Middle frontal gyrus (tissue), 1 donor: ENCODE measurements at regions not wholly inside any gene's neighbourhood (a gene's known extent, or its start where the extent isn't known, plus 50 kb on each side); places are given as distances from the start of the nearest gene placed in this dataset.
"Not testable (repeated sequence)": the region's sequence is repeated elsewhere in the genome, so short reads cannot be mapped to it uniquely, and the experiment has no call there.

Experiments
- DNase-seq: peaks from one replicate; pipeline ENCODE4 v3.0.0-alpha.2; 2015; ENCODE audit warnings: low spot score; ENCODE audit errors: extremely low spot score

- DNase-seq = no peak
Measured at GRCh38 chr5:90287036-90287435, 122.5 kb downstream of the CETN3 start.

GRCh38 chr5:90285581-90285980, 124.0 kb downstream of the CETN3 start:
- DNase-seq = no peak

GRCh38 chr5:90284375-90284774, 125.2 kb downstream of the CETN3 start:
- no peak for DNase-seq

GRCh38 chr5:90279091-90279490, 130.5 kb downstream of the CETN3 start:
- DNase-seq = no peak

GRCh38 chr5:90274216-90274615, 135.3 kb downstream of the CETN3 start:
- peak; percentile 18 for DNase-seq

GRCh38 chr5:90267646-90268045, 141.9 kb downstream of the CETN3 start:
- no peak for DNase-seq

GRCh38 chr5:90265545-90265857, 144.1 kb downstream of the CETN3 start:
- DNase-seq = no peak

- DNase-seq = peak; percentile 73
Measured at GRCh38 chr5:90264689-90265544, 144.6 kb downstream of the CETN3 start.

GRCh38 chr5:90263102-90263820, 146.3 kb downstream of the CETN3 start:
- DNase-seq = no peak

GRCh38 chr5:90251447-90251846, 158.1 kb downstream of the CETN3 start:
- no peak for DNase-seq

- no peak for DNase-seq
Measured at GRCh38 chr5:90248640-90249039, 160.9 kb downstream of the CETN3 start.

- DNase-seq = not testable (repeated sequence)
Measured at GRCh38 chr5:90243848-90244247, 165.7 kb downstream of the CETN3 start.

- DNase-seq = no peak
Measured at GRCh38 chr5:90233476-90233875, 176.1 kb downstream of the CETN3 start.

GRCh38 chr5:90231688-90232087, 177.9 kb downstream of the CETN3 start:
- no peak for DNase-seq

GRCh38 chr5:90227683-90228082, 181.9 kb downstream of the CETN3 start:
- no peak for DNase-seq

- no peak for DNase-seq
Measured at GRCh38 chr5:90226433-90227099, 183.0 kb downstream of the CETN3 start.

GRCh38 chr5:90224342-90224741, 185.2 kb downstream of the CETN3 start:
- no peak for DNase-seq

- DNase-seq = no peak
Measured at GRCh38 chr5:90223756-90224155, 185.8 kb downstream of the CETN3 start.

GRCh38 chr5:90221951-90222350, 187.6 kb downstream of the CETN3 start:
- DNase-seq = no peak

GRCh38 chr5:90220554-90220953, 189.0 kb downstream of the CETN3 start:
- DNase-seq = no peak

- no peak for DNase-seq
Measured at GRCh38 chr5:90214991-90215390, 194.6 kb downstream of the CETN3 start.

GRCh38 chr5:90208323-90208722, 201.2 kb downstream of the CETN3 start:
- not testable (repeated sequence) for DNase-seq
